ENCODE measurements at regions not wholly inside any gene's neighbourhood (a gene's known extent, or its start where the extent isn't known, plus 50 kb on each side); places are given as distances from the start of the nearest gene placed in this dataset.
"Not testable (repeated sequence)": the region's sequence is repeated elsewhere in the genome, so short reads cannot be mapped to it uniquely, and the experiment has no call there.

DNA sequence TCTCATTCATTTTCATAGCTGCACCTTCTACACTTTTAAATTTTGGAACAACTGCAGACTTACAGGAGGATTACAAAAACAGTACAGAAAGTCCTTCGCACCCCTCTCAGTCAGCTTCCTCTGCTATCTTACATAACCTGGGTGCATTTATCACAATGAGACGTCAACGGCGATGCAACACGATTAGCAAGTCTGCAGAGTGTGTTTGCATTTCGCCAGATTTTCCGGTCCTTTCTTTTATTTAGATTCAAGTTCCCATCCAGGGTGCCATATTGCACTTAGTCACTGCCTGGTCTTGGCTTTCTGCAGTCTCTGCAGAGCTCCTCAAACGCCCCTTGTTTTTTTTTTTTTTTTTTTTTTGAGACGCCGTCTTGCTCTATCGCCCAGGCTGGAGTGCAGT is 85.9 kb downstream of the ASMT start:
- DNase-seq (ENCODE audit: low read depth) = no peak

- not testable (repeated sequence) for DNase-seq (ENCODE audit: low read depth)
These were observed 86.6 kb downstream of the ASMT start for GRCh38 chrX:1701396-1701901.

DNA sequence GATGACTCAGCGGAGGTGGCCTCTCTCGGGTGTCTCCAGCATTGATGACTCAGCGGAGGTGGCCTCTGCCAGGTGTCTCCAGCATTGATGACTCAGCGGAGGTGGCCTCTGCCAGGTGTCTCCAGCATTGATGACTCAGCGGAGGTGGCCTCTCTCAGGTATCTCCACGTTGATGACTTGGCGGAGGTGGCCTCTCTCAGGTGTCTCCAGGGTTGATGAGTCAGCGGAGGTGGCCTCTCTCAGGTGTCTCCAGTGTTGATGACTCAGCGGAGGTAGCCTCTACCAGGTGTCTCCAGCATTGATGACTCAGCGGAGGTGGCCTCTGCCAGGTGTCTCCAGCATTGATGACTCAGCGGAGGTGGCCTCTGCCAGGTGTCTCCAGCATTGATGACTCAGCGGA is 87.3 kb downstream of the ASMT start:
- DNase-seq (ENCODE audit: low read depth) = not testable (repeated sequence)

- not testable (repeated sequence) for DNase-seq (ENCODE audit: low read depth)
These were observed 87.7 kb downstream of the ASMT start for GRCh38 chrX:1702557-1702956.

DNA sequence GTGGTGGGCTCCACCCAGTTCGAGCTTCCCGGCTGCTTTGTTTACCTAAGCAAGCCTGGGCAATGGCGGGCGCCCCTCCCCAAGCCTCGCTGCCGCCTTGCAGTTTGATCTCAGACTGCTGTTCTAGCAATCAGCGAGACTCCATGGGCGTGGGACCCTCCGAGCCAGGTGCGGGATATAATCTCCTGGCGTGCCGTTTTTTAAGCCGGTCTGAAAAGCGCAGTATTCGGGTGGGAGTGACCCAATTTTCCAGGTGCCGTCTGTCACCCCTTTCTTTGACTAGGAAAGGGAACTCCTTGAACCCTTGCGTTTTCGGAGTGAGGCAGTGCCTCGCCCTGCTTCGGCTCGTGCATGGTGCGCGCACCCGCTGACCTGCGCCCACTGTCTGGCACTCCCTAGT is 94.4 kb downstream of the ASMT start:
- not testable (repeated sequence) for DNase-seq (ENCODE audit: low read depth)

DNA sequence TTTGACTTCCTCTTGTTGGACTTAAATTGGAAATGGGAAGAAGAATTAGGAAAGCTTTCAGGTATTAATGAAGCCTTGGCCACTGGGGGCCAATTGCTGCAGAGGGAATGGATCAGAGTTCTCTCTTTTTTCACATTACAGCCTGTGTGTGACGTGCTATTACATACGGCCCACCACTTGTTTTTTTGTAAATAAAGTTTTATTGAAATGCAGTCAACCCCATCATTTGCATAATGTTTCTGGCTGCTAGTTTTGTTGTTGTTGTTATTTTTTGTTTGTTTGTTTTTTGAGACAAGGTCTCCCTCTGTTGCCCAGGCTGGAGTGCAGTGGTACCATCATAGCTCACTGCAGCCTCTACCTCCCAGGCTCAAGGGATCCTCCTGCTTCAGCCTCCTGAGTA is 98.4 kb downstream of the ASMT start:
- no peak for DNase-seq (ENCODE audit: low read depth)

GRCh38 chrX:1717373-1717772 is 102.5 kb downstream of the ASMT start:
- no peak for DNase-seq (ENCODE audit: low read depth)

- DNase-seq (ENCODE audit: low read depth) = no peak
These were observed 104.4 kb downstream of the ASMT start for GRCh38 chrX:1719270-1719669.

DNA sequence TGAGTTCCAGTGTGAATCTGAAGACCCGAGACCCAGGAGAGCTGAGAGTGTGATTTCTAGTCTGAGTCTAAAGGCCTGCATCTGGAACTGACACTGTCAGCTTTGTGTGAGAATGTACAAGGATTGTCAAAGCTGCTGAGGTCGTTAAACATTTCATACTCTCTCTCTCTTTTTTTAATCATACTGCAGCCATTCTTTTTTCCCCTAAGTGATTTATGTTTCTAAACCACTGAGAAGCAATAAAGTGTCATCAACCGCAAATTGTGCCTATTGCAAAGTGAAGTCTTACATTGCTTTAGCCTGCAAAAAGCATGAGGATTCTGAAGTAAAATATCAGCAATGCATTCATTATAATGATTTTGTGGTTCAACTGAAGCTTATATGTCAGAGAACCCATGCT is 106.0 kb downstream of the ASMT start:
- DNase-seq (ENCODE audit: low read depth) = no peak

GRCh38 chrX:1725472-1725871 is 110.6 kb downstream of the ASMT start:
- no peak for DNase-seq (ENCODE audit: low read depth)

DNA sequence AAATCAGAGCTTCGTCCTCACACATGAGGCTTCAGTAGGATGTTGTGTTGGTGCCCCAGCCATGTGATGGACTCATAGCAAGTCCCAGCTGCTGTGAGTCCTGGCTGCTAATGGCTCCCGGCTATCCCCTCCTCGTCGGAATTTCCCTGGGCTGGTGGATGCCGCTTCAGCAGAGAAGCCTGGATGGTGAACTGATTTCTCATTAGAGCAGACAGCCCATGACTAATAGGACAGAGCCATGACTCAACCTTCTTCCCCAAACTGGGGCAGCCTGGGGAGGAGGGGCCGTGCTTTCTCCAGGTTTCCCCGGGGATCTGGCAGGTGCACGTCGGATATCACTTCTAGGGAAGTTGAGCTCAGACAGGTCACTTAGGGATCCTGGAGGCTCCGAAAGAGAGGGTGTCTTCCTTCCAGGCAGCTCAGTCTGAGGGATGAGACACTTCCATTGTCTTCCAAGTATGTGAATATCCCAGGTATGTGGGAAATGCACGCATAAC is 112.7 kb downstream of the ASMT start:
- peak; percentile 36 for DNase-seq (ENCODE audit: low read depth)

- no peak for DNase-seq (ENCODE audit: low read depth)
These were observed 119.9 kb downstream of the ASMT start for GRCh38 chrX:1734806-1735205.

- no peak for DNase-seq (ENCODE audit: low read depth)
These were observed 127.0 kb downstream of the ASMT start for GRCh38 chrX:1741816-1742394.

DNA sequence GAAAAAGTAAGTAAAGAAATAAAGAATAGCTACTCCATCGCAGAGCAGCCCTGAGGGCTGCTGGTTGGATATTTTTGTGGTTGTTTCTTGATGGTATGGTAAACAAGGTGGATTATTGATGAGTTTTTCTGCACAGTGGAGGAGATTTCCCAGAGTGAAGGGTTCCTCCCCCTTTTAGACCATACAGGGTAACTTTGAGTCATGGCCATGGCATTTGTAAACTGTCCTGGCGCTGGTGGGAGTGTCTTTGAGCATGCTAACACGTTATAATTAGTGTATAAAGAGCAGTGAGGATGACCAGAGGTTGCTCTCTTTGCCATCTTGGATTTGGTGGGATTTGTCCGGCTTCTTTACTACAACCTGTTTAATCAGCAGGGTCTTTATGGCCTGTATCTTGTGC is 128.2 kb downstream of the ASMT start:
- DNase-seq (ENCODE audit: low read depth) = no peak

- no peak for DNase-seq (ENCODE audit: low read depth)
These were observed 128.8 kb downstream of the ASMT start for GRCh38 chrX:1743663-1744062.

DNA sequence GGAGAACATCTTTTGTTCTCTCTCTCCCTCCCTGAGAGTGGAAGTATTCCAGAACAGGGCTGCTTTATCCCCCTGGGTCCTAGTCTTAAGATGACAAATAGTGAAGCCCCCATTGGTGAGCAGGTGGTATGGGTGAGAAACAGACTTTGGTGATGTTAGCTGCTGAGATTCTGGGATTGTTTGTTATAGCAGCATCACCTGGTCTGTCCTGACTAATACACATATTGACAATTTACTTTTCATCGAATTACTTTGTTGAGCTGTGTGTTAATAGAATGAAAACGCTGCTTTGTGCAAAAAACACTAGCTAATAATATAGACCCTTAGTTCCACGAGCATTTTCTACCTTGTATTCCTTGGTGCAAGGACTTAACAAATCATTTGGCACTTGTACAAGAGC is 133.5 kb downstream of the ASMT start:
- no peak for DNase-seq (ENCODE audit: low read depth)

GRCh38 chrX:1749499-1749898 is 134.6 kb downstream of the ASMT start:
- no peak for DNase-seq (ENCODE audit: low read depth)

DNA sequence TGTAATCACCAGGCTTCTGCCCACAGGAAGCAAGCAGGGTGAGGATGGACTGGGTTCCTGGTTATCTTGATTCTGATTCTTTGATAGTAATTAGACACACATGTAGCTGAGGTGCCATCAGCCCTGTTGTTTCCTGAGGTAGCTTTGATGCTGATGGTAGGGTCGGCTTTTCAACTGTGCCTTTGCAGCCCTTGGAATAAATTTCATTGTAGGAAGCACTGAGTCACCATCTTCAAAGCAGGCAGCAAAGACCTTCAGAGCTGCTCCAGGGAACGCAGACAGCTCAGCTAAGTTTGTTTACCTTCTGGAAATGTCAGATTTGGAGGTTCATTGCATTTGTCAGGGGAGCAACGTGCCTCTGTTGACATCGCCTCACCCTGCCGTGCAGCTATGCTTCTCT is 135.4 kb downstream of the ASMT start:
- DNase-seq (ENCODE audit: low read depth) = no peak

DNA sequence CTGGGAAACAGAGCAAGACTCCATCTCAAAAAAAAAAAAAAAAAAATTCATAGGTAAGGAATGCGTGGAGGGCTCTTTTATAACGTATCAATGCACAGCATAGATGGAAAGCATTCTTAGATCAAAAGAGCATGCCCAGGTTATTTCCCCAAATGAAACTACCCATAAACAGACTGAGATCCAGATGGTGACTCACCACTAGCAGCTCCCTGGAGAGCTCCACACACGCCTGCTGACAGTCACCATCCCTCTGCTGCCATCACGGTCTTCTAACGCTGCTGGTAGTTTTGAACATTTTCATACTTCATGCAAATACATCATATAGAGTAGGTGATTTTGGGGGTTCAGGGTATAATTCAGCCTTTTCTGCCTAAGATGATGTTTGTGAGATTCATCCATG is 136.9 kb downstream of the ASMT start:
- DNase-seq (ENCODE audit: low read depth) = no peak

- not testable (repeated sequence) for DNase-seq (ENCODE audit: low read depth)
These were observed 137.9 kb downstream of the ASMT start for GRCh38 chrX:1752799-1753198.

- DNase-seq (ENCODE audit: low read depth) = no peak
These were observed 139.2 kb downstream of the ASMT start for GRCh38 chrX:1754077-1754476.

GRCh38 chrX:1763294-1763693 is 148.4 kb downstream of the ASMT start:
- DNase-seq (ENCODE audit: low read depth) = no peak

DNA sequence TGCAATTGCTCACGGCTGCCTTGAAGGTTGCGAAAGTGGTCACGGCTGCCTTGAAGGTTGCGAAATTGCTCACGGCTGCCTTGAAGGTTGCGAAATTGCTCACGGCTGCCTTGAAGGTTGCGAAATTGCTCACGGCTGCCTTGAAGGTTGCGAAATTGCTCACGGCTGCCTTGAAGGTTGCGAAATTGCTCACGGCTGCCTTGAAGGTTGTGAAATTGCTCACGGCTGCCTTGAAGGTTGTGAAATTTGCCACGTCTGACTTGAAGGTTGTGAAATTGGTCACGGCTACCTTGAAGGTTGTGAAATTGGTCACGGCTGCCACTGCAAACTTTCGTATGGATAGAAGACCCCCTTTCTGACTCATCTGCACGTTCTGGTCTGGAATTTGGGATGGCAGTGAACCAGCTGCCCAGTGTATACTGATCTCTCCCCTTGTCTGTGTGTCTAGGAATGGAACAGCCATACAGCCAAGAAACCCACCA is 150.1 kb downstream of the ASMT start:
- not testable (repeated sequence) for DNase-seq (ENCODE audit: low read depth)

DNA sequence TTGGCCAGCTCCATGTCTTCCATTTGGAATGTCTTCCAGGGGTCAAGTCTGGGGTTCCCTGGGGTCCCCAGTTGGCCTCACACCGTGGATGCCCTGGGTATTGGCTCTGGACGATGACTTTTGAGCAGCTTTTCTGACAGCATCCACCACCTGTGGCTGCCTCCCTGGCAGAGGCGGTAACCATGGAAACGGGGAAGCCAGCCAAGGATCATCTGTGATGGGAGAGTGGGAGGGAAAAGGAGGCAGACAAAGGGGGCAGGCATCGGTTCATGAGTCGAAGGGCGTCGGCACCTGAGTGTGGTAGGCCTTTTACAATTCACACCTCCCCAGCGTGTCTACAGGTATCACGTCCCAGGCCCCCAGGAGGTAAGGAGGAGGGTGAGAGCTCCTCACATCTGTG is 152.2 kb downstream of the ASMT start:
- no peak for DNase-seq (ENCODE audit: low read depth)
